ENCODE measurements at regions not wholly inside any gene's neighbourhood (a gene's known extent, or its start where the extent isn't known, plus 50 kb on each side); places are given as distances from the start of the nearest gene placed in this dataset.
"Not testable (repeated sequence)": the region's sequence is repeated elsewhere in the genome, so short reads cannot be mapped to it uniquely, and the experiment has no call there.

DNA sequence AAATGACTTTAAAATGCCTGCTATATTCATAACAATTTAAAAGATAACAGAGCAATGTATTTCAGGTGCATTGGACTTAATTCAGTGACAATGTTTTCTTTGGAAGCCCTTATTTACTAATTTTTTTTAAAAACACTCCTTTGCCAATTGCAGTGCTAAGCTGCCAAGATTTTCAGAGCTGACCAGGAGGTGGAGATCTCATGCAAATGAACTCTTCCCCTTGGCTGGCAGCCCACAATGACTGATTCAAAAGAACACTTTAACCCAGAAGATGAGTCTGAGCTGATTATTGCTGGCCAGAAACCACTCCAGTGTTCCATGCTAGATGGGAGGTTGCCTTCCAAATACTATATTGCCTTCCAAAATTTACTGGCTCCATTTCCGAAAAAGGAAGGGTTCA, 128.3 kb upstream of the CCNH start:
- DNase-seq (ENCODE audit: low spot score): no peak

DNA sequence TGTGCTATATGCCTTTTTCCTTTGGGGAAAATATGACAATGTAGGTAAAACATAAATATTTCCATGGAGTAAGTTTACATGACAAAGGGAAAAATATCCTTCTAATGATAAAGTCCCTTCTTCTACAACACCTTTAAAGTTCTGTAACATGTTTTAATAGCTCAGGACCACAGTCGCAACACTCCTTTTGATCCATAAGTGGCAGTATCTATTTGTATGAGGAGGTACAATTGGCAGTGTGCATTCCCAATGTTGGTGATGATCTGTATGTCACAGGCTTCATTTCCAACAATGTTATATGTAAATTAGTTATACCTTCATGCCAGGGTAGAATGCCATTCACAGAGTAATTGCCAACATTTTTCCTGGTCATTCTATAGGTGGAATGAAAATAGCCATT, 127.1 kb upstream of the CCNH start:
- DNase-seq (ENCODE audit: low spot score): no peak

DNA sequence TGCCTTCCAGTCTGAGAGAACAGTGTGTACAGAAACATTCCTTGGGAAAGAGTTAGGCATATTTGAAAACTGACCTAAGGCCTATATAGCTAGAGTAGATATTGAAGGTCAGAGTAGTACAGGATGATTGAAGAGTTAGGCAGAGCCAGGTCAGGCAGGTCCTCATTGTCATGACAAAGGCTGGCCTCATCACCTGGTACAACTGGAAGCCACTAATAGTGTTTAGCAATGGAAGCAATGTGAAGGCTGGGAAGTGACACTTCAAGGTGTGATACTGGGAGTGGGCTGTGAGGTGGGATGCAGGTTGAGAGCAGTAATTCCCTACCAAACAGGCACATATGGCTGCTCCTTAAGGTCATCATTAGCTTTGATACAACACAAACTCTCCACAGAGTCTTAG, 123.6 kb upstream of the CCNH start:
- DNase-seq (ENCODE audit: low spot score): no peak

DNA sequence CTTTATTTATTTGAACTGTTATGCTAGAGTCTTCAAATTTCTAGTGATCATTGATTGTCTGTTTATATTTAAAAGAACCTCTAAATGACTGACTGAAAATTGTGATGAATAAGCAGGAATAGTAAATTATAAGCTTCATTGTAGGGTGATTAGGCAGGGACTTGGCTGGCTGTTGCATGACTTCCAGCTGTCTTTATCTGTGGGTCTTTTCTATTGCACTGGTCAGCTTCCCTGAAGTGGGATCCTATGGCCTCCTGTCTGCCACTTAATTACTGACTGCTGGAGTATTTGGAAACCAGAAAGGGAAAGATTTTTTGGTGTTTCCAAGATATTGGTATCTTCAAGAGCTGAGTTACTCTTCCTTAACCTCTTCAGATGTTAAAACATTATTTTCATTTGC, 123.0 kb upstream of the CCNH start:
- DNase-seq (ENCODE audit: low spot score): no peak

DNA sequence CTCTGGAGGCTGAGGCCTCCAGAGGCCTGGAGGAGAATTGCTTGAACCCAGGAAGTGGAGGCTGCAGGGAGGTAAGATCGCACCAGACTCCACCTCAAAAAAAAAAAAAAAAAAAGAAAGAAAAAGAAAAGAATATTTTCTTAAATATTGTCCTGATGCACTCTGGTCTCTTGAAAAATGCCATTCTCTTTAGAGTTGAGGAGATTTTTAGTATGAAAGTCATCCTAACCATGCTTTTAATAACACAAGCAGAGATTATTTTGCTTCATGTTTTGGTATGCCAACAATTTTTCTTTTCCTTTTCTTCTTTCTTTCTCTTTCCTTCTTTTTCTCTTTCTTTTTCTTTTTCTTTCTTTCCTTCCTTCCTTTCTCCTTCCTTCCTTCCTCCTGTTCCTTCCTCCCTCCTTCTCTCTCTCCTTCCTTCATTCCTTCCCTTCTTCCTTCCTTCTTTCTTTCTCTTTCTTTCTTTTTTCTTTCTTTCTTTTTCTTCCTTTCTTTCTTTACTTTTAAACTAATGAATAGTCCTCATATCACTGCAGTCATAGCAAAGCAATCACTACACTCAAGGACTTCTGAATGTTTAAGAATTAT, 116.9 kb upstream of the CCNH start:
- DNase-seq (ENCODE audit: low spot score): no peak

DNA sequence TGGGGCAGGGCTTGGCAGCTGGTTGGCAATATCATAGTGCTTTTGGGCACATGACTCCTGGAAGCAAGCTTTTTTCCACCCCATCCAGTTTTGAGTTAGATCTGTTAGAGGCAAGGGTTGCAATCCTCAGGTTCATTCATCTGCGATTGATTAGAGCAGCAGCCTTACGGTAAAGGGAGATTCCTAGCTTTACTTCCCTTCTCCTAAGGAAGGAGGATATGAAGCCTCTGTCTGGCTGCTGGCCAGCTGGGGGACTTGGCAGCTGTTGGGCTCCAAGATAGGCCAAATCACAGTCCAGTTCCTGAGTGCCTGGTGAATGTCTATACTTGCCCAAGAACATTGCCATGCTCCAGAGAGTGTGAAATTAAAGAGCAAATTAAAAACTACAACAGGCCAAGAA, 113.4 kb upstream of the CCNH start:
- no peak for DNase-seq (ENCODE audit: low spot score)

DNA sequence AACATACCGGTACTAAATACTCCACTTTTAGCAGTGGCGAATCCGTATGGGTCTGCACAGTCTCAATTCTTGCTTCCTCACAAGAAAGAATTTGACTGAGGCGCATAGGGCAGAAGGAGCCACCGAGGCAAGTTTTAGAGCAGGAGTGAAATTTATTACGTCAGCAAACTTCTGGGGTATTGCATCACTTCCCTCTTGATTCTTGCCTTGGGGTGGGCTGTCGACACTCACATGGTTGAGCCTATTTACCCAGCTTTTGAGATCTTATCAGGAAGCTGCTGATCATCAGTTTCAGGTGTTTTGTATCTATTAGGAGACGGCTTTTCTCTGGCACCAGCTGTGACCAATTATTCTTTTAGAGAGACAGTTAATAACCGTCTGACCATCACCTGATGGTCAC, 111.5 kb upstream of the CCNH start:
- no peak for DNase-seq (ENCODE audit: low spot score)

DNA sequence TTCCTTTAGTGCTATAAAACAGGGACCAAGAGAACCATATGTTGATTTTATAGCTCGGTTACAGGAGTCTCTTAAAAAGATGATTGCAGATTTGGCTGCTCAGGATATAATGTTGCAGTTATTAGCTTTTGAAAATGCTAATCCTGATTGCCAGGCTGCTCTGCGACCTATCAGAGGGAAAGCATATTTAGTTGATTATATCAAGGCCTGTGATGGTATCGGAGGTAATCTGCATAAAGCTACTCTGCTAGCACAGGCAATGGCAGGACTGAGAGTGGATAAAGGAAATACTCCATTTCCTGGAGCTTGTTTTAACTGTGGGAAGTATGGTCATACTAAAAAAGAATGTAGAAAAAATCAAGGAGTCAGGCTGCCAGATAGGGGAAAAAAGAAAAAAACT, 99.0 kb upstream of the CCNH start:
- DNase-seq (ENCODE audit: low spot score): not testable (repeated sequence)

DNA sequence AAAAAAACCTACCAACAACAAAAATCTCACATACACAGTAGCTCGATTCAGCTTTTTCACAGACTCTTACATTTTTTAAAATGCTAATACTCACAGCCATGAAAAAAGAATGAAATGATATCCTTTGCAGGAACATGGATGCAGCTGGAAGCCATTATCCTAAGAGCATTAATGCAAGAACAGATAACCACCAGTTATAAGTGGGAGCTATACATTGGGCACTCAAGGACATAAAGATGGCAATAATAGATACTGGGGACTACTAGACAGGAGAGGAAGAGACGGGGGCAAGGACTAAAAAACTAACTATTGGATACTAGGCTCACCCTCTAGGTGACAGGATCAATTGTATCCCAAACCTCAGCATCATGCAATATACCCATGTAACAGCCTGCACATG, 90.3 kb upstream of the CCNH start:
- no peak for DNase-seq (ENCODE audit: low spot score)

DNA sequence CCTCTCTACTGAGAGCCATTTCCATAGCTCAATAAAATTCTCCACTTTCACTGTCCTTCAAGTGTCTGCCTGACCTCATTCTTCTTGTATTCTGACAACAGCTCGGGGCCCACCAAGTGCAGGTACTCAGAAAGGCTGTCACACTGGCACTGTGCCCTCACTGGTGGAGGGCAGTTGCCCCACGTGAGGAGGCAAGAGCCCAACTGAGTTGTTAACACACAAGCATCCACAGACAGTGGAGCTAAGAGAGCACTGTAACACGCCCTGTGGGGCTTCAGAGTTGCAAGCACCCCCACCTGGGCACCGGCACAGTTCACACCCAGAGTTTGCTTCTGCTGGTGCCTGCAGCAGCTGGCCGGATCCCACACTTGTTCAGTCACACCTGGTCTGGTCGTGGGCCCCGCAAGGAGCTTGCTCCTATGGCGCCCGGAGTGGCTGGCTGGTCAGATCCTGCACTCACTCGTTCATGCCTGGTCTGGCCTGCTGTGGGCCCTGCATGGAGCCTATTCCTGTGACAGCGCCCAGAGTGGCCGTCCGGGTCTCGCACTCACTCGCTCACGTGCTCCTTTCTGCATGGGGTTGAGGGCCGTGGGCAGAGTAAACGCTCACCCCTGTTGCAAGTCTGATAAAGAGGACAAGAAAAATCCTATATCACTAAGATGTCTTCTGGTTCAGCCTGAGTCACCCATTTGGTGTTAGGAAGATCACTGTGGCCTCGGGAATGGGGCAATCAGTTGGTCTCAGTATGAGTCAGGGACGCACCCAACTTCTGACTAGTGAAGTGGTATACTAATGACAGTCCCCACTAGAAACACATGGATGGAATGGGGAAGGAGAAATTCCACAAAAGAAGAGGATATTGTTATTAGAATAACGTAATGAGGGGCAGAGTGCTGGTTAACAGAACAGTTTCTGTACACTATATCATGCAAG, 87.0 kb upstream of the CCNH start:
- no peak for DNase-seq (ENCODE audit: low spot score)
